ENCODE measurements at regions not wholly inside any gene's neighbourhood (a gene's known extent, or its start where the extent isn't known, plus 50 kb on each side); places are given as distances from the start of the nearest gene placed in this dataset.
A peak's percentile ranks its signal among the peaks of the same experiment; 100 is the strongest.

DNA sequence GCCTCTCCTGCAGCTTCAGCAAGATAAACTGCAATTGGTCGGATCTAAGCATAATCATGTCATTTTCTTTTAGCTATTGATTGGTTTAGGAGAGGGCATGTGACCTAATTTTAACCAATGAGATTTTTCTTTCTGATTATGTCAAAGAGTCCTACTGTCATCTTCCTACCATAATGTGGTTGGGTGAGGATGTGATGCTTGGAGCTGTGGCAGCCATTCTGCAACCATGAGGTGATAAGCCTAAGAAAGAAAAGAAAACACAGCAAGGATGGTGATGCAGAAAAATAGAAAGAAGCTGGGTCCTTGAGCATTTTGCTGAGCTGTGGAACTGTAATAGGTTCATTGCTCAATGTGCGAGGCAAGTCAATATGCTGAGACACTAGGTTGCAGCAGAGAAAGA, 121.7 kb upstream of the CRHR1 start:
- H3K4me3 Mint-ChIP-seq (ENCODE audit: unreplicated experiment), result no peak overlapping the region
- H3K4me1 Mint-ChIP-seq (ENCODE audit: low read depth), result no peaks in the 10 kb centered on the region
- H3K9me3 Mint-ChIP-seq (ENCODE audit: low read depth), result peaks cover 10% of the 10 kb centered on the region
- no peak for DNase-seq (ENCODE audit: low spot score)
- H3K27me3 Mint-ChIP-seq (ENCODE audit: low read depth), result peaks cover 43% of the 10 kb centered on the region
- TF ChIP-seq, protein P1, sequence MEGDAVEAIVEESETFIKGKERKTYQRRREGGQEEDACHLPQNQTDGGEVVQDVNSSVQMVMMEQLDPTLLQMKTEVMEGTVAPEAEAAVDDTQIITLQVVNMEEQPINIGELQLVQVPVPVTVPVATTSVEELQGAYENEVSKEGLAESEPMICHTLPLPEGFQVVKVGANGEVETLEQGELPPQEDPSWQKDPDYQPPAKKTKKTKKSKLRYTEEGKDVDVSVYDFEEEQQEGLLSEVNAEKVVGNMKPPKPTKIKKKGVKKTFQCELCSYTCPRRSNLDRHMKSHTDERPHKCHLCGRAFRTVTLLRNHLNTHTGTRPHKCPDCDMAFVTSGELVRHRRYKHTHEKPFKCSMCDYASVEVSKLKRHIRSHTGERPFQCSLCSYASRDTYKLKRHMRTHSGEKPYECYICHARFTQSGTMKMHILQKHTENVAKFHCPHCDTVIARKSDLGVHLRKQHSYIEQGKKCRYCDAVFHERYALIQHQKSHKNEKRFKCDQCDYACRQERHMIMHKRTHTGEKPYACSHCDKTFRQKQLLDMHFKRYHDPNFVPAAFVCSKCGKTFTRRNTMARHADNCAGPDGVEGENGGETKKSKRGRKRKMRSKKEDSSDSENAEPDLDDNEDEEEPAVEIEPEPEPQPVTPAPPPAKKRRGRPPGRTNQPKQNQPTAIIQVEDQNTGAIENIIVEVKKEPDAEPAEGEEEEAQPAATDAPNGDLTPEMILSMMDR (IDR thresholded peaks at IDR 0.05), result no peak
- no peak overlapping the region for H3K27ac Mint-ChIP-seq (ENCODE audit: unreplicated experiment)
- H3K36me3 Mint-ChIP-seq (ENCODE audit: low read depth), result no peaks in the 10 kb centered on the region

DNA sequence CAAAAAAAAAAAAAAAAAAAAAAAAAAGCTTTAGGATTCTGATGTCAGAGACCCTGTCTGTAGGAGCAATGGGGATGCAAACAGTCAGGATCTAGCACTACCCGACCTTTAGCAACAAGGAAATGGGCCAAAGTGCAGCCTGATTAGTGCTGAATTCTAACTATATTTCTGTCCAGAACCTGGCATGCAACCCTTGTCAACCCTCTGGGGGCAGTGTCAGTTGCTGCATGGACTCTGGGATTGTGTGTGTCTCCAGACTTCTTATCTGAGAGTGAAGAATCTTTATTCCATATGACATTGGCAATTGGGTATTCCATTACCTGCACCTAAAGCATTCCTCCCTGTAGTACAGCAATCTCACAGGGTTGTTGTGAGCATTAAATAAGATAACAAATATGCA, 120.3 kb upstream of the CRHR1 start:
- Mint-ChIP-seq H3K4me1 (ENCODE audit: low read depth) (no peaks in the 10 kb centered on the region), H3K27me3 (ENCODE audit: low read depth) (peaks cover 52% of the 10 kb centered on the region), H3K9me3 (ENCODE audit: low read depth) (peaks cover 7% of the 10 kb centered on the region), H3K4me3 (ENCODE audit: unreplicated experiment) (no peak overlapping the region), H3K27ac (ENCODE audit: unreplicated experiment) (no peak overlapping the region), H3K36me3 (ENCODE audit: low read depth) (no peaks in the 10 kb centered on the region)
- TF ChIP-seq, protein P1 (IDR thresholded peaks at IDR 0.05), result no peak
- no peak for DNase-seq (ENCODE audit: low spot score)

DNA sequence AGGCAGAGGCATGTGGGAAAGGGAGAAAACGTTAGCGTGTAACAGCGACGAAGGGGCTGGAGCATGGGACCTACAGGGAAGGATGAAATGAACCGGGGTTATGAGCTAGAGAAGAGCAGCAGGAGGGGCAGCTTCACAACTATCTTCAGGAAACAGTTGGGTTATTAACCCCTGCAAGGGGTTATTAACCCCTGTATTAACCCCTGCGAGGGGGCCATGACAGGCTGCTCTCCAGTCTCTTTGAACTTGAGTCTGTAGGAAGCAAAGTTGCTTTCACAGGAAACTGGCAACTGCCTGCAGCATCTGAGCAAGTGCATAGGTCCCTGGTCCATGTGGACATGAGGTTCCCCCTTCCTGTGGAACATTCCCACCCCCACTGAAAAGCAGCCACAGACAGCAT, 119.2 kb upstream of the CRHR1 start:
- no peak for DNase-seq (ENCODE audit: low spot score)
- H3K4me3 Mint-ChIP-seq (ENCODE audit: unreplicated experiment), result no peak overlapping the region
- H3K27ac Mint-ChIP-seq (ENCODE audit: unreplicated experiment), result no peak overlapping the region
- H3K27me3 Mint-ChIP-seq (ENCODE audit: low read depth), result peaks cover 61% of the 10 kb centered on the region
- no peaks in the 10 kb centered on the region for H3K36me3 Mint-ChIP-seq (ENCODE audit: low read depth)
- peaks cover 5% of the 10 kb centered on the region for H3K9me3 Mint-ChIP-seq (ENCODE audit: low read depth)
- TF ChIP-seq, protein P1 (IDR thresholded peaks at IDR 0.05), result no peak
- H3K4me1 Mint-ChIP-seq (ENCODE audit: low read depth), result no peaks in the 10 kb centered on the region

DNA sequence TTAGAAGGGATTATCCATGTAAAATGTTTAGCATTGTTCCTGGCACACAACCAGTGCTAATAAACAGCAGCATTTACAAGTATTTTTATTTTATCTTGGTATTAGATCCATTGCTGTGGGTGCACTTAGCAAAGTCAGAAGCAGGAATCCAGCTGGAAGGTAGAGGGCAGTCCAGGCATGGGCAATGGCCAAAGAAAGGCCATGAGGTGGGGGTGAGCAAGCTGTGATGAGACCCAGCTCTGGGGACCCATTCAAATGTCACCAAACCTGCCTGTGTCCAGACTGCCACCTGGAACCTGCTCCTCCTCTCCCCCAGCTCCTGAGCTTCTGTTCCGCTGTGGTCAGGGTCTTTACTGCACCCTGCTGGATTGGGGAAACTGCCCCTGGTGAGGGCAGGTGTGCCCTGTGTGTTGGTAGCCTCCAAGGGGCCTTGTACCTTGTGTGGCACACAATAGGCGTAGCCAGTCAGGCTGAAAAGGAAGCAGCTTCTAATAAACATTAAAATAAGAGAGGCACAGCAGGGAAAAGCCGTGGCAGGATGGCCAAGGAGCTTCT, 118.0 kb upstream of the CRHR1 start:
- TF ChIP-seq, protein P1 (IDR thresholded peaks at IDR 0.05), result peak; percentile 26
- Mint-ChIP-seq H3K36me3 (ENCODE audit: low read depth) (no peaks in the 10 kb centered on the region), H3K4me3 (ENCODE audit: unreplicated experiment) (no peak overlapping the region), H3K27me3 (ENCODE audit: low read depth) (peaks cover 55% of the 10 kb centered on the region), H3K9me3 (ENCODE audit: low read depth) (peaks cover 5% of the 10 kb centered on the region), H3K27ac (ENCODE audit: unreplicated experiment) (no peak overlapping the region), H3K4me1 (ENCODE audit: low read depth) (no peaks in the 10 kb centered on the region)
- no peak for DNase-seq (ENCODE audit: low spot score)

DNA sequence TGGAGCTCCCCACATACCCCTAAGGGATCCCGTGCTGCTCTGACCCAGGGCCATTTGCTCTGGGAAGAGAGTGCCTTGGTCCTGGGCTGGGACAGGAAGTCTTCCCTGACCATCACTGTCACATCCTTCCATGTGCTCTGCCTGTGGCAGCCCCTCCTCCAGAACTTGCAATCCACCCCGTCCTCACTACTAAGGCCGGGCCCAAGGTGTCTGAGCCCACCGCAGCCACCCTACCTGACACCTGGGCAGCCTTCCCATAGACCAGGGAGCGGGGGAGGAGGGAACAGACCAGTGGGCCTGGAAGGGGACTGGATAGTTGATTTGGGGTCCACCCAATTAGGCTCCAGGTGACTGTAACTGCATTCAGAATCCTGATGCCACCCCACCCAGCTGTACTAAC, 117.5 kb upstream of the CRHR1 start:
- no peak overlapping the region for H3K27ac Mint-ChIP-seq (ENCODE audit: unreplicated experiment)
- no peaks in the 10 kb centered on the region for H3K36me3 Mint-ChIP-seq (ENCODE audit: low read depth)
- H3K9me3 Mint-ChIP-seq (ENCODE audit: low read depth), result peaks cover 5% of the 10 kb centered on the region
- DNase-seq (ENCODE audit: low spot score), result peak; percentile 47
- H3K4me1 Mint-ChIP-seq (ENCODE audit: low read depth), result no peaks in the 10 kb centered on the region
- H3K4me3 Mint-ChIP-seq (ENCODE audit: unreplicated experiment), result no peak overlapping the region
- TF ChIP-seq, protein P1 (IDR thresholded peaks at IDR 0.05), result no peak
- H3K27me3 Mint-ChIP-seq (ENCODE audit: low read depth), result peaks cover 51% of the 10 kb centered on the region

Data from chondrocyte (in vitro differentiated cells).